Heart left ventricle (tissue), 13 donors: ENCODE measurements at regions not wholly inside any gene's neighbourhood (a gene's known extent, or its start where the extent isn't known, plus 50 kb on each side); places are given as distances from the start of the nearest gene placed in this dataset.

Experiments
- CTCF ChIP-seq, 12 donors: fragments of 200-600 bp; sonication (generic) in 4 of 12; IDR thresholded peaks; one replicate each; pipeline versions ENCODE4 v1.5.0 to v1.8.0; 2018 to 2022; ENCODE audit warnings: antibody characterized with exemption in 12 of 12, mild to moderate bottlenecking in 5 of 12
- POLR2A ChIP-seq, 2 donors: fragments of 450-650 bp; IDR thresholded peaks; one replicate each; pipeline ENCODE4 v1.6.1; 2017; ENCODE audit warnings: antibody characterized with exemption in 2 of 2, mild to moderate bottlenecking in 2 of 2, moderate library complexity in 2 of 2
- donor health status: ischemic (EF 13 %, LVEDD 7.1; RV severe dilation, severe dysfunction).
- donor health status: DM: no; HTN: yes; CAD: no.
- donor health status: DM: no; HTN: no; CAD: no.
- donor health status: ischemic (EF 25% LVEDD 6.9; RV normal size, moderate dysfunction).
- donor health status: ischemic (EF 25% LVEDD 5.7; RV mildly dilated, moderate dysfunction).
- donor health status: ischemic (EF 35%, LVEDD 5.7; RV mildly dilated, moderate dysfunction).
- donor health status: nonischemic (EF 11% LVEDD 7.7; RV severe dilation, severe dysfunction).
- donor health status: DM: yes; HTN: yes; CAD: no.
- donor health status: PGD.
- donor health status: ischemic (EF 29% LVEDD 5.4; RV normal size, mild dysfunction).
- donor health status: nonischemic (EF 23%, LVEDD 6.1; RV moderate dilation, normal function).

GRCh38 chr13:95356916-95357315 lies 55.7 kb upstream of the ABCC4 start:
- TF ChIP-seq CTCF (IDR thresholded peaks at IDR 0.05) (no peak), POLR2A (IDR thresholded peaks at IDR 0.05) (no peak)
